HepG2 (cell line): ENCODE measurements at regions not wholly inside any gene's neighbourhood (a gene's known extent, or its start where the extent isn't known, plus 50 kb on each side); places are given as distances from the start of the nearest gene placed in this dataset.

ENCODE experiments used
- ATAC-seq: fragments of 200-7000 bp; cut with Tn5 transposase; 3 replicates; pipeline ENCODE4 v1.9.1; 2020; ENCODE audit warnings: mild to moderate bottlenecking, moderate library complexity
- BruUV-seq: library from RNA; stranded (reverse); fragments of 400-500 nt; replicated peaks from 2 replicates; lab custom pipeline; 2021; lab: Mats Ljungman, UMichigan
- CTCF ChIA-PET: fragments of 300-600 bp; formaldehyde crosslinking; extraction: SDS; loops from one replicate; lab custom pipeline; 2021; ENCODE audit warnings: low total read pairs, inconsistent platforms, low intra/inter-chr PET ratio; lab: Yijun Ruan, JAX
- POLR2A ChIA-PET: fragments of 350-600 bp; sonication (Branson Sonifier 250); formaldehyde crosslinking; loops from one replicate; lab custom pipeline; 2020; ENCODE audit warnings: antibody characterized with exemption, inconsistent platforms; lab: Yijun Ruan, JAX
- DNase-seq: peaks from one replicate; pipeline ENCODE4 v3.0.0-alpha.2; 2015; ENCODE audit warnings: low spot score
- FAIRE-seq: peaks from 3 replicates; lab custom pipeline; 2011; peaks lifted over from hg19 to GRCh38; lab: Jason Lieb, UNC
- H2AFZ ChIP-seq: one replicate; pipeline ENCODE4 v1.6.1; 2011; ENCODE audit warnings: low read length, inconsistent platforms
- H3K27ac ChIP-seq: fragments of 300-600 bp; 3 replicates; pipeline ENCODE4 v1.8.0; 2011; ENCODE audit warnings: mixed run types, mild to moderate bottlenecking, mixed read lengths, low read length, inconsistent platforms; ENCODE audit not compliant: insufficient read depth; ENCODE audit errors: extremely low read length
- H3K27me3 ChIP-seq, 2 experiments: fragments of 200-600 bp in 1 of 2; 2 replicates in 1 of 2; 3 replicates in 1 of 2; pipeline versions ENCODE4 v1.6.0 to v1.8.0; 2011; ENCODE audit warnings: low read length in 2 of 2, mild to moderate bottlenecking in 2 of 2, moderate library complexity in 2 of 2, inconsistent platforms in 1 of 2; ENCODE audit not compliant: insufficient read depth in 2 of 2, control insufficient read depth in 1 of 2
- H3K36me3 ChIP-seq, 2 experiments: fragments of 200-600 bp in 1 of 2; replicated peaks in 1 of 2; 2 replicates in 1 of 2; 3 replicates in 1 of 2; pipeline versions ENCODE4 v1.5.1 to v1.8.0; 2011; ENCODE audit warnings: low read length in 2 of 2, inconsistent platforms in 1 of 2; ENCODE audit not compliant: insufficient read depth in 2 of 2, control insufficient read depth in 1 of 2
- H3K4me1 ChIP-seq: 2 replicates; pipeline ENCODE4 v1.5.1; 2012; ENCODE audit warnings: low read length, inconsistent platforms; ENCODE audit not compliant: insufficient read depth
- H3K4me2 ChIP-seq: 2 replicates; pipeline ENCODE4 v1.6.0; 2011; ENCODE audit warnings: low read depth, low read length, inconsistent platforms
- H3K4me3 ChIP-seq, 3 experiments: fragments of 200-600 bp in 1 of 3; sonication (generic), shearing (Covaris generic) in 1 of 3; replicated peaks in 1 of 3; 2 replicates each; pipeline ENCODE4 v1.5.1; 2011 to 2016; ENCODE audit warnings: low read length in 3 of 3, inconsistent platforms in 2 of 3, low read depth in 2 of 3, mild to moderate bottlenecking in 2 of 3, control low read depth in 1 of 3, mixed read lengths in 1 of 3; ENCODE audit not compliant: insufficient read depth in 1 of 3
- H3K79me2 ChIP-seq: one replicate; pipeline ENCODE4 v1.6.1; 2011; ENCODE audit warnings: low read length, inconsistent platforms; ENCODE audit not compliant: insufficient read depth
- H3K9ac ChIP-seq: 2 replicates; pipeline ENCODE4 v1.6.0; 2011; ENCODE audit warnings: mild to moderate bottlenecking, low read depth, low read length, inconsistent platforms; ENCODE audit not compliant: insufficient read depth
- H3K9me3 ChIP-seq: 2 replicates; pipeline ENCODE4 v1.5.1; 2012; ENCODE audit warnings: mild to moderate bottlenecking, low read length
- H4K20me1 ChIP-seq: 2 replicates; pipeline ENCODE4 v1.6.0; 2011; ENCODE audit warnings: inconsistent platforms, mild to moderate bottlenecking, low read length, moderate library complexity; ENCODE audit not compliant: insufficient read depth
- ESRRA ChIP-seq: sonication (generic); formaldehyde crosslinking; IDR thresholded peaks from 2 replicates; pipeline ENCODE4 v1.5.1; 2020; ENCODE audit warnings: mild to moderate bottlenecking, low read depth, missing genetic modification reagents
- HCFC1 ChIP-seq: fragments of 150-350 bp; IDR thresholded peaks from 2 replicates; pipeline ENCODE4 v1.6.1; 2014; ENCODE audit warnings: low read depth, low read length
- HMG20A ChIP-seq: IDR thresholded peaks from 2 replicates; pipeline ENCODE4 v1.6.1; 2016; ENCODE audit warnings: borderline replicate concordance
- KAT7 ChIP-seq: IDR thresholded peaks from 2 replicates; pipeline ENCODE4 v1.6.1; 2018; ENCODE audit warnings: borderline replicate concordance, missing compliant biosample characterization
- NCOA2 ChIP-seq: sonication (generic); formaldehyde crosslinking; IDR thresholded peaks from 2 replicates; pipeline ENCODE4 v1.8.0; 2022; ENCODE audit warnings: inconsistent platforms
- NFYB ChIP-seq: sonication (generic); formaldehyde crosslinking; IDR thresholded peaks from 2 replicates; pipeline ENCODE4 v1.4.0; 2020; ENCODE audit warnings: missing genetic modification reagents
- ONECUT2 ChIP-seq: sonication (generic); formaldehyde crosslinking; IDR thresholded peaks from 2 replicates; pipeline ENCODE4 v1.4.0; 2020; ENCODE audit warnings: missing genetic modification reagents
- POLR2AphosphoS5 ChIP-seq: IDR thresholded peaks from 2 replicates; pipeline ENCODE4 v1.6.1; 2012; ENCODE audit warnings: low read depth, low read length
- SNAI1 ChIP-seq: sonication (generic); formaldehyde crosslinking; IDR thresholded peaks from 2 replicates; pipeline ENCODE4 v1.5.0; 2020; ENCODE audit warnings: mild to moderate bottlenecking, missing genetic modification reagents, borderline replicate concordance
- ZKSCAN8 ChIP-seq: IDR thresholded peaks from 2 replicates; pipeline ENCODE4 v1.6.1; 2016; ENCODE audit warnings: borderline replicate concordance, missing genetic modification reagents, missing compliant biosample characterization
- ZMYM2 ChIP-seq: sonication (generic); formaldehyde crosslinking; IDR thresholded peaks from 2 replicates; pipeline ENCODE4 v1.8.0; 2022; ENCODE audit warnings: mild to moderate bottlenecking, missing genetic modification reagents
- ZNF607 ChIP-seq: sonication (generic); formaldehyde crosslinking; IDR thresholded peaks from 2 replicates; pipeline ENCODE4 v1.5.1; 2020; ENCODE audit warnings: missing genetic modification reagents, mild to moderate bottlenecking, borderline replicate concordance
- WGBS: methylation state at CpG from one replicate; pipeline ENCODE4 v1.1.6; 2017; ENCODE audit warnings: low lambda C conversion rate; 5-methylcytosine and 5-hydroxymethylcytosine counted together
- in situ Hi-C: cut with HindIII; loops from 2 replicates; pipeline ENCODE4 v1.10.0; 2017; ENCODE audit warnings: low pct_unique_long_range_greater_than_20kb; ENCODE audit not compliant: extremely low pct_ligation_motif_present
- intact Hi-C: fragments of 100-400 bp; cut with micrococcal nuclease; formaldehyde crosslinking; loops from one replicate; pipeline ENCODE4 v1.10.0; 2022; ENCODE audit not compliant: unreplicated experiment
- TF ChIP-seq, protein P1 (sequence below): sonication (generic); formaldehyde crosslinking; IDR thresholded peaks from 2 replicates; pipeline ENCODE4 v1.4.0; 2020; ENCODE audit warnings: missing genetic modification reagents
- TF ChIP-seq, protein P2 (sequence below): sonication (generic); formaldehyde crosslinking; IDR thresholded peaks from 2 replicates; pipeline ENCODE4 v1.8.0; 2022; ENCODE audit warnings: mild to moderate bottlenecking, missing genetic modification reagents, moderate library complexity
- TF ChIP-seq, protein P3 (sequence below): sonication (generic); formaldehyde crosslinking; IDR thresholded peaks from 2 replicates; pipeline ENCODE4 v1.4.0; 2020; ENCODE audit warnings: mild to moderate bottlenecking, missing genetic modification reagents

DNA sequence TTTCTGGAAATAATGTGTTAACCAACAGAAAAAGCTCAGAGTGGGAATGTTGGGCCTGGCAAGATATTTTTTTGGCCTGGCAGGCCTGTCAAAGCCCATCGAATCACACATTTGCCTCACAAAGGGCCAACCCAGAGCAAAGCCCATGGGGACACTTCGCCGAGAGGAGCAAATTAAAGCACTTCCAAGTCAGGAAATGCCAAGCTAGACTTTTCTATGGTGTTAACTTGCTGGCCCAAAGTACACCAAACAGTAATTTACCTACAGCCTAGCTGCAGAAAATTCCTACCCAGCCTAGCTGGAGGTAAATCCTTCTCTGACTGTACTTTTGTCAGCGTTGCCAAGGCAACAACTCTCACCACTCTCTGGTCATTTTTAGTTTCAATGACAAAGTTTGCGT lies 288.6 kb upstream of the LDB2 start:
- intact Hi-C loops, result no loop called here
- no peaks in the 10 kb centered on the region; the same call in 1 of the 2 replicates for H4K20me1 ChIP-seq

More for the DNA sequence above, 288.6 kb upstream of the LDB2 start:
- Histone ChIP-seq H3K9ac (no peak overlapping the region), H3K36me3 (no peaks in the 10 kb centered on the region), H3K4me2 (no peak overlapping the region), H3K27me3 (no peaks in the 10 kb centered on the region; a peak in 1 of 5 replicates), H3K9me3 (no peaks in the 10 kb centered on the region), H3K4me1 (no peaks in the 10 kb centered on the region), H3K27ac (no peak overlapping the region), H2AFZ (no peak overlapping the region), H3K79me2 (no peaks in the 10 kb centered on the region), H3K4me3 (no peak overlapping the region)
- DNase-seq, result no peak
- in situ Hi-C loops, result no loop called here
- no peak for ATAC-seq
- no peak for FAIRE-seq
- WGBS, result 24% methylated on average over 3 of the region's 5 CpGs
- ChIA-PET POLR2A (no interaction called here), CTCF (no interaction called here)
- TF ChIP-seq, protein P1, sequence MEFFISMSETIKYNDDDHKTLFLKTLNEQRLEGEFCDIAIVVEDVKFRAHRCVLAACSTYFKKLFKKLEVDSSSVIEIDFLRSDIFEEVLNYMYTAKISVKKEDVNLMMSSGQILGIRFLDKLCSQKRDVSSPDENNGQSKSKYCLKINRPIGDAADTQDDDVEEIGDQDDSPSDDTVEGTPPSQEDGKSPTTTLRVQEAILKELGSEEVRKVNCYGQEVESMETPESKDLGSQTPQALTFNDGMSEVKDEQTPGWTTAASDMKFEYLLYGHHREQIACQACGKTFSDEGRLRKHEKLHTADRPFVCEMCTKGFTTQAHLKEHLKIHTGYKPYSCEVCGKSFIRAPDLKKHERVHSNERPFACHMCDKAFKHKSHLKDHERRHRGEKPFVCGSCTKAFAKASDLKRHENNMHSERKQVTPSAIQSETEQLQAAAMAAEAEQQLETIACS (CRISPR knock-in tag), result no peak
- TF ChIP-seq HMG20A (CRISPR knock-in tag) (no peak), ZNF607 (CRISPR knock-in tag) (no peak), NCOA2 (CRISPR knock-in tag) (no peak), NFYB (CRISPR knock-in tag) (no peak), POLR2AphosphoS5 (no peak), SNAI1 (CRISPR knock-in tag) (no peak), KAT7 (CRISPR knock-in tag) (no peak), HCFC1 (no peak), ZKSCAN8 (CRISPR knock-in tag) (no peak), ESRRA (no peak), ONECUT2 (CRISPR knock-in tag) (no peak), ZMYM2 (CRISPR knock-in tag) (no peak)
- TF ChIP-seq, protein P2, sequence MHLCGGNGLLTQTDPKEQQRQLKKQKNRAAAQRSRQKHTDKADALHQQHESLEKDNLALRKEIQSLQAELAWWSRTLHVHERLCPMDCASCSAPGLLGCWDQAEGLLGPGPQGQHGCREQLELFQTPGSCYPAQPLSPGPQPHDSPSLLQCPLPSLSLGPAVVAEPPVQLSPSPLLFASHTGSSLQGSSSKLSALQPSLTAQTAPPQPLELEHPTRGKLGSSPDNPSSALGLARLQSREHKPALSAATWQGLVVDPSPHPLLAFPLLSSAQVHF (CRISPR knock-in tag), result no peak
- TF ChIP-seq, protein P3, sequence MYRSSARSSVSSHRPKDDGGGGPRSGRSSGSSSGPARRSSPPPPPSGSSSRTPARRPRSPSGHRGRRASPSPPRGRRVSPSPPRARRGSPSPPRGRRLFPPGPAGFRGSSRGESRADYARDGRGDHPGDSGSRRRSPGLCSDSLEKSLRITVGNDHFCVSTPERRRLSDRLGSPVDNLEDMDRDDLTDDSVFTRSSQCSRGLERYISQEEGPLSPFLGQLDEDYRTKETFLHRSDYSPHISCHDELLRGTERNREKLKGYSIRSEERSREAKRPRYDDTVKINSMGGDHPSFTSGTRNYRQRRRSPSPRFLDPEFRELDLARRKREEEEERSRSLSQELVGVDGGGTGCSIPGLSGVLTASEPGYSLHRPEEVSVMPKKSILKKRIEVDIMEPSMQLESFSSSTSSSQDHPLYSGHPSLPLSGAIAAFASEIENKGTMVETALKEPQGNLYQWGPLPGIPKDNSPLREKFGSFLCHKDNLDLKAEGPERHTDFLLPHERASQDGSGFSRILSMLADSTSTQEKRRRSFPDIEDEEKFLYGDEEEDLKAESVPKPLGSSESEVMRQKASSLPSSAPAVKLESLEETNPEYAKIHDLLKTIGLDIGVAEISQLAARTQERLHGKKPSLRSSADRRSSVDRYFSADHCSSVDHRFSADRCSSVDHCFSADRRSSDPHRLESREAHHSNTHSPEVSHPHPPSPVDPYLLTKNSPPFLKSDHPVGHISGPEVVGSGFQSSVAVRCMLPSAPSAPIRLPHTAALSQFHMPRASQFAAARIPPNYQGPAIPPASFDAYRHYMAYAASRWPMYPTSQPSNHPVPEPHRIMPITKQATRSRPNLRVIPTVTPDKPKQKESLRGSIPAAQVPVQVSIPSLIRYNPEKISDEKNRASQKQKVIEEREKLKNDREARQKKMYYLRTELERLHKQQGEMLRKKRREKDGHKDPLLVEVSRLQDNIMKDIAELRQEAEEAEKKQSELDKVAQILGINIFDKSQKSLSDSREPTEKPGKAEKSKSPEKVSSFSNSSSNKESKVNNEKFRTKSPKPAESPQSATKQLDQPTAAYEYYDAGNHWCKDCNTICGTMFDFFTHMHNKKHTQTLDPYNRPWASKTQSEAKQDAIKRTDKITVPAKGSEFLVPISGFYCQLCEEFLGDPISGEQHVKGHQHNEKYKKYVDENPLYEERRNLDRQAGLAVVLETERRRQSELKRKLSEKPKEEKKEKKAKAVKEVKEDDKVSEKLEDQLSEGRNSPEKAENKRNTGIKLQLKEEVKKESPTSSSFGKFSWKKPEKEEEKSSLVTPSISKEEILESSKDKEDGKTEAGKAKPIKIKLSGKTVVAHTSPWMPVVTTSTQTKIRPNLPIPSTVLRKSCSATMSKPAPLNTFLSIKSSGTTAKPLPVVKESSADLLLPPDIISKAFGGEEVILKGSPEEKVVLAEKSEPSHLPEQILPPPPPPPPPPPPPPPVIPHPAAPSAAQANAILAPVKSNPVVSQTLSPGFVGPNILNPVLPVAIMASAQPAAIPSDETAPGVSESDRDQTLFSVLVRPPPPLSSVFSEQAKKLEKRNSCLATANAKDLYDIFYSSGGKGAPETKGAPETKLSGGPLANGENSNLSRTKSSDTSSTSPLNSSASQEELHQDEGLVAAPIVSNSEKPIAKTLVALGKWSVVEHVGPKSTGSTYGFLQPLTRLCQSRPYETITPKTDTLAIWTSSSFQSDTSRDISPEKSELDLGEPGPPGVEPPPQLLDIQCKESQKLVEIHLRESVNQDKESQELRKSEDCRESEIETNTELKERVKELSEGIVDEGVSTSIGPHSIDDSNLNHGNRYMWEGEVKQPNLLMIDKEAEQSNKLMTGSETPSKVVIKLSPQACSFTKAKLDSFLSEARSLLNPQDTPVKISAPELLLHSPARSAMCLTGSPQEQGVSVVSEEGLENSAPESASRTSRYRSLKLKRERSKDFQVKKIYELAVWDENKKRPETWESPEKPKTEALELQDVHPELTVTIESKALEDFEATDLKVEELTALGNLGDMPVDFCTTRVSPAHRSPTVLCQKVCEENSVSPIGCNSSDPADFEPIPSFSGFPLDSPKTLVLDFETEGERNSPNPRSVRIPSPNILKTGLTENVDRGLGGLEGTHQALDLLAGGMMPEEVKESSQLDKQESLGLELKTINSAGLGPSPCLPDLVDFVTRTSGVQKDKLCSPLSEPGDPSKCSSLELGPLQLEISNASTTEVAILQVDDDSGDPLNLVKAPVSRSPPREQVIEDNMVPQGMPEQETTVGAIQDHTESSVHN (CRISPR knock-in tag), result no peak
- BruUV-seq, result no TSS peak
